Cardiac septum (tissue), 1 donor: ENCODE measurements at regions not wholly inside any gene's neighbourhood (a gene's known extent, or its start where the extent isn't known, plus 50 kb on each side); places are given as distances from the start of the nearest gene placed in this dataset.

ENCODE experiments used
- DNase-seq: peaks from one replicate; pipeline ENCODE4 v3.0.0-alpha.2; 2020; ENCODE audit warnings: low spot score
- intact Hi-C: fragments of 100-400 bp; cut with DNase I; formaldehyde crosslinking; loops from one replicate; pipeline ENCODE4 v1.14.0; 2022
- donor health status: DM: no; HTN: no; CAD: no.

GRCh38 chr1:25030674-25031589, 100.9 kb upstream of the RUNX3 start:
- intact Hi-C loops = no loop called here
- DNase-seq = no peak

GRCh38 chr1:25030012-25030411, 99.9 kb upstream of the RUNX3 start:
- intact Hi-C loops = no loop called here
- no peak for DNase-seq

- intact Hi-C loops = no loop called here
- DNase-seq = no peak
These were observed 99.0 kb upstream of the RUNX3 start for GRCh38 chr1:25028907-25029599.

GRCh38 chr1:25028587-25028906, 98.5 kb upstream of the RUNX3 start:
- intact Hi-C loops = no loop called here
- no peak for DNase-seq

GRCh38 chr1:25027822-25028586, 97.9 kb upstream of the RUNX3 start:
- no peak for DNase-seq
- intact Hi-C loops = no loop called here

GRCh38 chr1:25026730-25027450, 96.8 kb upstream of the RUNX3 start:
- DNase-seq = no peak
- intact Hi-C loops = no loop called here

- DNase-seq = no peak
- intact Hi-C loops = no loop called here
These were observed 96.2 kb upstream of the RUNX3 start for GRCh38 chr1:25026304-25026703.

GRCh38 chr1:25024615-25025350, 94.7 kb upstream of the RUNX3 start:
- intact Hi-C loops = no loop called here
- DNase-seq = no peak

GRCh38 chr1:25023826-25024225, 93.8 kb upstream of the RUNX3 start:
- no peak for DNase-seq
- intact Hi-C loops = no loop called here

- no peak for DNase-seq
- intact Hi-C loops = no loop called here
These were observed 93.1 kb upstream of the RUNX3 start for GRCh38 chr1:25023190-25023578.

- DNase-seq = peak; percentile 84
- intact Hi-C loops = no loop called here
These were observed 92.5 kb upstream of the RUNX3 start for GRCh38 chr1:25022361-25023189.

GRCh38 chr1:25021591-25022215, 91.6 kb upstream of the RUNX3 start:
- no peak for DNase-seq
- intact Hi-C loops = no loop called here

GRCh38 chr1:25020851-25021590, 90.9 kb upstream of the RUNX3 start:
- no peak for DNase-seq
- intact Hi-C loops = no loop called here

GRCh38 chr1:25020173-25020845, 90.2 kb upstream of the RUNX3 start:
- DNase-seq = no peak
- intact Hi-C loops = no loop called here

- no peak for DNase-seq
These were observed 89.5 kb upstream of the RUNX3 start for GRCh38 chr1:25019337-25020172.

GRCh38 chr1:25018943-25019336, 88.9 kb upstream of the RUNX3 start:
- no peak for DNase-seq
- intact Hi-C loops = no loop called here

More at GRCh38 chr1:25019337-25020172, 89.5 kb upstream of the RUNX3 start:
- intact Hi-C loops = no loop called here
